Keratinocyte (primary cell): ENCODE measurements at regions not wholly inside any gene's neighbourhood (a gene's known extent, or its start where the extent isn't known, plus 50 kb on each side); places are given as distances from the start of the nearest gene placed in this dataset.
"Not testable (repeated sequence)": the region's sequence is repeated elsewhere in the genome, so short reads cannot be mapped to it uniquely, and the experiment has no call there.

Experiments used
- CTCF ChIP-seq, 3 experiments: IDR thresholded peaks in 1 of 3; conservative IDR thresholded peaks in 1 of 3; optimal IDR thresholded peaks in 1 of 3; 2 replicates in 2 of 3; 3 replicates in 1 of 3; pipeline versions ENCODE3 to v1.5.1; 2011; ENCODE audit warnings: low read length in 3 of 3, mild to moderate bottlenecking in 3 of 3, moderate library complexity in 2 of 3, control low read depth in 1 of 3, inconsistent platforms in 1 of 3; ENCODE audit not compliant: insufficient read depth in 2 of 3; ENCODE audit errors: extremely low read depth in 1 of 3
- EZH2 ChIP-seq: IDR thresholded peaks from one replicate; pipeline ENCODE4 v1.6.1; 2012; ENCODE audit warnings: inconsistent platforms, mild to moderate bottlenecking, low read length, moderate library complexity

GRCh38 chr21:6461358-6461757, 4060.0 kb upstream of the TPTE start:
- TF ChIP-seq CTCF (optimal IDR thresholded peaks at IDR 0.05 in 1 of 3, IDR thresholded peaks at IDR 0.05 in 1 of 3, conservative IDR thresholded peaks at IDR 0.05 in 1 of 3; ENCODE audit: extremely low read depth in 1 of 3, insufficient read depth in 2 of 3, low read length in 3 of 3); EZH2: not testable (repeated sequence)
